ENCODE measurements at regions not wholly inside any gene's neighbourhood (a gene's known extent, or its start where the extent isn't known, plus 50 kb on each side); places are given as distances from the start of the nearest gene placed in this dataset.
"Not testable (repeated sequence)": the region's sequence is repeated elsewhere in the genome, so short reads cannot be mapped to it uniquely, and the experiment has no call there.

DNA sequence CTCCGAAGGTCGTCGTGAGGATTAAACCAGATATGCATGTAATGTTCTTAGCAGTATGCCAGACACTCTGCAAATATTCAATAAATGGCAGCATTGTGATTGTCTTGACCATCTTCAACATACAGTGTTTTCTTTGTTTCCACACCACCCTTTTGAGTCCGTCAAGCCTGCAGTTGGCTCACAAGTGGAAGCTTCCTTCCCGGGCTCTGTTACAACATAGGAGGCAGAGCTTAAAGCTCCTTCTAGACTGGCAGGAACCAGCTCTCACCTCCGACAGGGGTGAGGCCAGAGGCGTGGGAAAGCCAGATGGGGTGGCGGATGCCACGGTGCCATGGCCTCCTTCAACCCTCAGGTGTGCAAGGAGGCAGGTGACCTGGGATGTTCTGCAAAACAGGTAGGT is 138.3 kb downstream of the FOXL1 start:
- no peak for DNase-seq

DNA sequence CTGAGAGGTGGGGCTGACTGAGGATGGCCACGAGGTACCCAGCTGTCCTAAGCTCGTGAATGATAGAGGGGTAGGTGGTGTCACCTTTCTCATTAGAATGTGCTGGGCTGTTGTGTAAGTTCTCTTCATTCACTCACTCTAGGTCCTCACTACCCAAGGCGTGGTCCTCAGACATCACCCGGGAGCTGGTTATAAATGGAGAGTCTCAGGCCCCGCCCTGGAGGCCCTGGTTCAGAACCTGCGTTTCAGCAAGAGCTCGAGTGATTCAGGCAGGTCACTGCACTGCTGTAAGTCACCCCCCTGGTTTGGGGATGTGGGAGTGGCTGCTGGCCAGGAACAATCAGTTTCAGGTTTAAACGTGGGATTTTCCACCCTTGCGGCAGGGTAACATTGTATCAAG is 139.8 kb downstream of the FOXL1 start:
- no peak for DNase-seq

DNA sequence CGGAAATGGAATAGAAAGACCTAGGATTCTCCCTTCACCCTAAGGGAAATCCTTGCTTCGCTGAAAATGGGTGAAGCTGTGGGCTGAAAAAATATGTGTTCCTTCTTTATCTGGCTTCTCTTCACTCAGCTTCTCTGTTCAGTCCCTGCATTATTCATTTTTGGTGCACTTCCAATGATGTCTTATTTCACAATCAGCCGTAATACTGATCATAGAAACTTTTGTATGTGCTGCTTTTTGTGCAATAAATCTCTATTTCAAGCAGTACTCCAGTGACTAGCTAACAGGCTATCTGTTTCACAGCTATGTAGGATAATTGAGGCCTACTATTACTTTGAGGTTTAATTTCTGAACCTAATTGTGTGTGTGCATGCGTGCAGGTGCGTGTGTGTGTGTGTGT is 144.6 kb downstream of the FOXL1 start:
- DNase-seq, result no peak

DNA sequence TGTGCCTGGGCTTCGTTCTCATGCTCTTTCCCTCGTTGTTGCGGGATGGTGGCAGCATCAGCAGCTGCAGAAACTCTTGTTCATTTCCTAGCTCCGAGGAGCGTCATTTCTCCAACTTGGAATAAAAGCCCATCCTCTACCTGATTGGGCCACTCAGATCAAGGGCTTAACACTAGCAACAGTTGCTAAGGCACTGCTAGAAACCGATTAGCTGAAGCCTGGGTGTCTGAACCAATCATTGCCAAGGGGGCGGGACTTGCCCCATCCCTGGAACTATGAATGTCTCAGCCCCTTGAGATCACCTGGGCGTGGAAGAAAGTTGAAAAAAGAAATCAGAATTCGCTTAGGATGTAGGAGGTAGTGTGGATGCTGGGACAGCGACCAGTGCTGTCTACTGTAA is 145.3 kb downstream of the FOXL1 start:
- no peak for DNase-seq

DNA sequence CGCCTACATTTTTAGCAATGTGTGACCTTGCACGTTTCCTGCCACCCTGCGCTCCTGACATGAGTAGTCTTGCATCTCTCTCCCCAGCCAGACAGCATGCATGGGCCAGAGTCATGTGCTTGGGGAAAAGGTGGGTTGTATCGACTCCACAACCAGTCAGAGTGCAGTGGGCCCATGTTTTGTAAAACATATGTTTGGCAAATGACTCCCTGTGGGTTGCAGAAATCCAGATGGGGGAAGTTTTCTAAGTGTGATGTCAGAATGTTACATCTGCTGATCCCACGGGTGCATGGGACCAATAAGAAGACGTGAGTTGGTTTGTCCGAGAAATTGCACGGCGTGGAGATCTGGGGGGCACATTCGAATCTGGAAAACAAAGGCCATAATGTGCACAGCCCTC is 147.1 kb downstream of the FOXL1 start:
- DNase-seq, result no peak

DNA sequence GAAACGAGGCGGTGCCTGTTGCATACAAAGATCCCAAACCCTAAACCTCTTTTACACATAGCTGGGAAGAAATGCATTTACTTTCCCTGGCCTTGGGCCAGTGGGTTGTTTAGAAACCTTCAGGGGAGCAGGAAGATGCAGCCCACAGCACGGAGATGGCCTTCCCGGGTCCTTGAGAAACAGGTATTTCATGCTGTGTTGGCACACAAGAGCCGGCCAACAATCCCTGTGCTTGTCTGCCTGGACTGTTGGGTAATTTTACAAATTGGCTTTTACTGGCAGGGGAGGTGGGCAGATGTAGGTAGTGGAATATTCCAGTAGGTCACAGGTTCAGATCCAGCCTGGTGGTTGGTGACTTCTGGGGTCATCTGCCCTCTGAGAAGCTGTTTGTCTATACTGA is 148.0 kb downstream of the FOXL1 start:
- DNase-seq, result no peak

DNA sequence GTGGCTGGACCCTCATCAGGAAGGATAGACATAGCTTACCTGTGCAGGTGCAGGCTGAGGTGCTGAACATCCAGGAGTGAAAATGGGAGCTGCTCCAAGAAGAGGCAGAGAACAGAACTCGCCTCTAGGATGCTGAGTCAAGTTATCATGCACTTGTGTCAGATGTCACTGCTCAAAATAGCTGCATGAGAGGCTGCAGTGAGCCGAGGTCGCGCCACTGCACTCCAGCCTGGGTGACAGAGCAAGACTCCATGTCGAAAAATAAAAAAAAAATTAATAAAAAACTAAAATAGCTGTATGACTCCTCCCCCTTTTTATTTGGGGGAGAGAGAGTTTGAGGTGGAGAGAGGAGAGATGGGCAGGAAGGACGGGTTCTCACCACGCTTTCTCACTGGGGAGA is 148.8 kb downstream of the FOXL1 start:
- DNase-seq, result no peak

DNA sequence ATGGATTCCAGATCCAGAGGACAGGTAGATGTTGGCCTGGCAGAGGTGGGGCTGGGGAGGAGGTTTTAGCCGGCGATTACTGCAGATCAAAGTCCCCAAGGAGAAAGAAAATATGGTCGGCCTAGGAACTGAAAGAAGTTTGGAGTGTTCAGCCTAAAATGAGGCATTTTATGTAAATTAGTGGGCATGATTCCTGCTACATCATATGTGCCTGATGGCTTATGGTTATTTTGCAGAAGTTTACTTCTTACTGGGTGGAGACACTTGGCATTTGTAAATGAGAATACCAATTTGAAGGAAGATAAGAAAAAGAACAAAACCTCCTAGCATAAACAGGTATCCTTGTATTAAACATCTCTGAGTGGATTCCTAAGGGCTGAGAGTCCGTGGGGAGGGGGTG is 149.3 kb downstream of the FOXL1 start:
- no peak for DNase-seq

DNA sequence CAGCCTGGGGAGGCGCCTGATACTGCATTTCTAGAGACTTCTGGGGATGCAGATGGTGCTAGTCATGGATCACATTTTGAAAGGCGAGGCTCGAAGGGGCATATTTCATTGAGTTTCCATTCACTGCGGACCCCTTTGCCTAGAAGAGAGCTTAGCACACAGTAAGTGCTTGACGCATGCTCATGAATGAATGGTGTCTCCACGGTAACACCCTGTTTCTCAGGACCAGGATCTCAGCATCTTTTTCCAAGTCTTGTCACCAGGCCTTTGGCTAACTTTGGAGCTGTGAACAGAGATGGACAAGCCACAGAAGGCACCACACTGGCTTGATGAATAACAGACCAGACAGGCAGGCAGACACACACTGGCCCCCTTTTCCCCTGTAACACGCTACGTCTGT is 151.3 kb downstream of the FOXL1 start:
- DNase-seq, result no peak

DNA sequence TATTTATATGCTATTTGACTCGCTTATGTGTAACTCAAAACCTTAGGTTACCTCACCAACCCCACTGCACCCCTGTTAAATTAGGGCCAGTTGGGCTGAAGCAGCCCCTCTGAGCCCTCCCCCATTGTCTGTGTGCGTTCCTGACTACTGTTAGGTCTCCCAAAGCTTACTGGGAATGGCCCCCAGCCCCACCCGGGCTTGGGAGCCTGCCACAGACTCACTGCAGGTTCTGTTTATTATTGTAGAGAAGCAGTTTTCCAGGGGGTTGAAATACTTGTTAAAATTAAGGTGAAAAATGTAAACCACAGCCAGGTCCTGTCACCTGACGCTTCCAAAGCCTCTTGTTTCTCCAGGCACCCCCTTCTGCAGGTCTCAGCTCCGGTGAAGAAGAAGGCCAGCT is 151.7 kb downstream of the FOXL1 start:
- DNase-seq, result no peak

DNA sequence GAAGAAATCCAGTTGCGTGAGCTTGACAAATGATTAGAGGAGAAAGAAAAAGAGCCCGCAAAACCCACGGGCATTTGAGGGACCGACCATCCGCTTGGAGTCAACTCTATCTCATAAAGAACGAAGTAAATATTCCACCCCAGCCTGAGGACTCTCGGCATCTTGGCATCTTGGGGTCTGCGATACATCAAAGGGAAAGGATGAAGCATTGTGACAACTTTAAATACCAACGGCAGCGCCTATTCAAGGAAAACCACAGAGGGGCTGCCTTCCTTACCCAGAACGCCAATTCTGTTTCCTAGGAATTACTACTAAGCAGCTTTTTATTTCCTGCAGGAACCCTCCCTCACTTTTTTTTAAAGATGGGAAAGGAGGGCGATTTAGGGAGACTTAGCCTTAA is 152.2 kb downstream of the FOXL1 start:
- DNase-seq, result no peak

DNA sequence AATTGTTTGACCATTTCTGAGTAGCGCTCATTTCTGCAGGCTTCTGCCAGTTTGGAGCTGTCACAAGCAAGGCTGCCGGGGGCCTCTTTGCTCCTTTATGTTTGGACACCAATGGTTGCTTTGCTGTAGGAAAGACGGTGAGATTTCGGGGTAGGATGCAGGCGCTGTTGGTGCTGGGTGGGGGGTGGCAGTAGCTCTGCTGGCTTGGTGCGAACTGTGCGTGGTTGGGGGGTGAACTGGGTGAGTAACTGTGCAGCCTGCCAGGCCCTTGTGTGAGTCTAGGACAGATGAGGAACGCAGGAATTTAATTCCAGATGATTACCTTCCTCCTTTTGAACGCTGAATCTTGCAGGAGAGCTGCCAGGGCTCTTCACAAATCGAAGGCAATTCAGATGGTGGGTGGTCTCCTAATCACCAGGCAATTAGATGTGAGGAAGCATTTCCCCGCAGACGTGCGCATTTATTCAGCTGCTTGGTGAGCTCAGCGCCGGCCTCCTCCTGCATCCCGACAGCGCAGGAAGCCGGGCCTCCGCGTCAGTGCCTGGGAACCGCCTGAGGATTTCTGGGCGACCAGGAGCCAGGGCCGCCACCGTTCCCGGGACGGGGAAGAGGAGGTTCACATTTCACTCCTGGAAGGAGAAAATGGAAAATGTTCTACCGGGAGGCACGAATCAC is 154.4 kb downstream of the FOXL1 start:
- no peak for DNase-seq

DNA sequence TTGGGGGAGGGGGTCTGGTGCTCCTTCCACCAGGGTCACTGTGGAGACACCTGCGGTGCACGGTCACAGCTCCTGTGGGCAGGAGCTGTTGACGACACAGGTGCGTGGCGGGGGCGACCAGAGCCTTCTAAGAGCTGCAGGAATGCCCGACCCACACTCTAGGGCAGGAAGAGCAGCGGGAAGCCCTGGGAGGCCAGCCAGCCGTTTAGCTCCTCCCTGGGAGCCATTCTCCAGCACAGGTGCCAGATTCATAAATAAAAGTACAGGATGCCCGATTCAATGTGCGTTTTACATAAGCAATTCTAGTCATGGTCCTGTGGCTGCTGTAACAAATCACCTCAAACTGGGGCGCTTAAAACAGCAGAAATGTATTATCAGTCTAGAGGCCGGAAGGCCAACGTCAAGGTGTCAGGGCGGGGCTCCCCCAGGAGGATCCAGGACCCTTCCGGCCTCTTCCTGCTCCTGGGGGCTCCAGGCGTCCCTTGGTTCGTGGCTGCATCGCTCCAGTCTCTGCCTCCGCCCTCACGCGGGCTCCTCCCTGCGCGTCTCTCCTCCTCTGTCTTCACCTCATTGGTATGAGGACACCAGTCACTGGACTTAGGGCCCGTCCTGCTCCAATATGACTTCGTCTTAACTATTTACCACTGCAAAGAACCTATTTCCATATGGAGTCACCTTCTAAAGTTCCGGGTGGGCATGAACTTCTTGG is 155.4 kb downstream of the FOXL1 start:
- no peak for DNase-seq

DNA sequence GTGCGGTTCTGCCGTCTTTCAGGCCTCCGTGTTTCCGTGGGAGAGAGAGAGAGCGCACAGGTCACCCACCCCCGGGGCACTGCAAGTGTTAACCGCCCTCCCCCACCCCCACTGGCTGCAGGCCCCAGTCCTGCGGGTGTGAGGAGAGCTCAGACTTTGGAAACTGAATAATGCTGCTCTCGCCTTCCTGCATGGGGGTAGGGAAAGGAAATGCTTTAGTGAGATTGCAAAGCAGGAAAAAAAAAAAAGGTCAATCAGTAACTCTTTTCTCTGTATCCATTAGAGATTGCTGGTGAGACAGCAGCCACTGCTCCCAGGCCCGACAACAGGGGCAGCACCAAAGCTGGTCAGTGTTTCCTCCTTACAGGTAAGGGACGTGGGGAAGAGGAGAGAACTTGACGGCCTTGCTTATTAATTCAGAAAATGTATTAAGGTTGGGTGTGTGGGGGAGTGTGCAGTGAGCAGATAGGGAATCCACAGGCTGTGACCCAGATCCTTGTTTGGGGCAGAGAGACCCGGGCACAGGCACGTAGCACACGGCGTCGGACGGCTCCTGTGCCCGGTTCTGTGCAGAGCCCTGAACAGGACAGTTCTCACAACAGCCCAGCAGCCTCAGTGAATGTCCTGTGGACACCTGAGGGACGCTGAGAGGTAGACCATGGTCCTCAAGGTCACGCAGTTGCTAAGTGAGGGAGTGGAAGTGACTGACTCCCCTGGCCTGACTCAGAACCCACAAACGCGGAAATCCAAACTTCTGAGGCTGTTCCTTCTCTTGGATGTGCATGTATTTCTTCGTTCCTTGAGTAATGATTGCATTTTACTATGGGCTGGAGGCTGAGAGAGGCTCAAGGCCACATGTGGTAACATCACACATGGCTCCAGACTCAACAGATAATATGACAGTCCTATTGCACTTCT is 156.5 kb downstream of the FOXL1 start:
- DNase-seq, result no peak

DNA sequence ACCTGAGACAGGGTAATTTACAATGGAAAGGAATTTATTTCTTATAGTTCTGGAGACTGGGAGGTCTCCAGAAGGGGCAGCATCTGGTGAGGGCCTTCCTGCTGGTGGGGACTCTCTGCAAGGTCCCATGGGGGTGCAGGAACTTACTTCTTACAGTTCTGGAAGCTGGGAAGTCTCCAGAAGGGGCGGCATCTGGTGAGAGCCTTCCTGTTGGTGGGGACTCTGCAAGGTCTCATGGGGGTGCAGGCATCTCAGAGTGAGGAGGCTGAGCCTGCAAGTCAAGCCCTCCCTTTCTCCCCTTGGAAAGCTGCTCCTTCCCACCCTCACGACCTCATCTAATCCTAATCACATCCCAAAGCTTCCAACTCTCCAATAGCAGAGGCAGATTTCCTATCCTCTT is 157.4 kb downstream of the FOXL1 start:
- DNase-seq, result no peak

DNA sequence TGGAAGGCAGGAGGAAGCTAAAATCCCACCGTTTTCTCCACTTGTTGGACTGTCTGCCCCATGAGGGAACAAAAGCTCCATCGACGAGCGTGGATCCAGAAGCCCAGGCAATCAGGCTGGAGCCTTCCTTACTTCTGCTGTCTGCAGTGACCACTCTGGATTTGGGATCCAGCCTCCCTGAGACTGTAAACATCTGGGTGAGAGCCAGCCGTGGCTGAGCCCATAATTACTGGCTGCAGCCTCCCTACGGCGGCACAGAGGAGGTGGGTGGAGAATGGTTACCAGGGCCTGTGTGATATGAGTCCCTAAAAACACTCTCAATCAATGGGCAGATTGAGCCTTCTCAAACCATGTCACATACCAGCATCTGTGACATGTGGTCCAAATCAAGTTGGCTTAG is 158.2 kb downstream of the FOXL1 start:
- no peak for DNase-seq

DNA sequence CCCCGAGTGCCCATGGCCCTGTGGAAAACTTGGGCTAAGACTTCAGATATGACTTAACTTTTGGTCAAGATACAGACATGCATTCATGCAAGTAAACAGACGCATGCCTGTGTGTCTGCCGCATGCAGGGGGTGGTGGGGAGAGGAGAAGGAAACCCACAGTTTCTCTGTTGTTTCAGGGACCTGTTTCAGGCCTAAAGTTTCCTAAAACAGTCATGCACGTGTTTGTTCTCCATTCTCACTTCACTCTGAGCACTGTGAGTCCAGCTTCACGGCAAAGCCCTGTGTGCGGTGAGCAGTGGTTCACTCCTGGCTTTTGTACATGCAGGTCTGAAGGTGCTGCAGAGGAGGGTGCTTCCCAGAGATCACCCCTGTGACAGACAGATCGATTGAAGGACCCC is 158.7 kb downstream of the FOXL1 start:
- no peak for DNase-seq

DNA sequence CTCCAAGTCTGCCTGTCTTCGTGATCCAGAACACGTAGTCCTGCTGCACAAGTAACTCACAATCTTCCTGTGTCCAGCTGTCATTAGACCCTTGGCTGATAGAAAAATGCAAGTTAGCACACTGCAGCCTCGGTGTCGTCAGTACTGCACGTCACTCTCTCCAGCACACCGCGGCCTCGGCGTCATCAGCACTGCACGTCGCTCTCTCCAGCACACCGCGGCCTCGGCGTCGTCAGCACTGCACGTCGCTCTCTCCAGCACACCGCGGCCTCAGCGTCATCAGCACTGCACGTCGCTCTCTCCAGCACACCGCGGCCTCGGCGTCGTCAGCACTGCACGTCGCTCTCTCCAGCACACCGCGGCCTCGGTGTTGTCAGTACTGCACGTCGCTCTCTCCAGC is 160.0 kb downstream of the FOXL1 start:
- DNase-seq, result not testable (repeated sequence)

DNA sequence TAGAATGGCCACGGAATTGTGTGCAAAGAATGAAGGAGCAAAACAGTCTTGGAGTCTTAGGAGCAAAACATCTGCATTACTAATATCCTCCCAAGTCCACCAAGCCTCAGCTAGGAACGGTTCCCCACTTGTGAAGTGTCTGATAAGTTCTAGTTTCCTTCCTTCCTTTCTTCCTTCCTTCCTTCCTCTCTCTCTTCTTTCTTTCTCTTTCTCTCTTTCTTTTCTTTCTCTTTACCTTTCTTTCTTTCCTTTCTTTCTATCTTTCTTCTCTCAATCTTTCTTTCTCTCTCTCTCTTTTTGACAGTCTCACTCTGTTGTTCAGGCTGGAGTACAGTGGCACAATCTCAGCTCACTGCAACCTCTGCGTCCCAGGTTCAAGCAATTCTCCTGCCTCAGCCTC is 160.8 kb downstream of the FOXL1 start:
- DNase-seq, result no peak

DNA sequence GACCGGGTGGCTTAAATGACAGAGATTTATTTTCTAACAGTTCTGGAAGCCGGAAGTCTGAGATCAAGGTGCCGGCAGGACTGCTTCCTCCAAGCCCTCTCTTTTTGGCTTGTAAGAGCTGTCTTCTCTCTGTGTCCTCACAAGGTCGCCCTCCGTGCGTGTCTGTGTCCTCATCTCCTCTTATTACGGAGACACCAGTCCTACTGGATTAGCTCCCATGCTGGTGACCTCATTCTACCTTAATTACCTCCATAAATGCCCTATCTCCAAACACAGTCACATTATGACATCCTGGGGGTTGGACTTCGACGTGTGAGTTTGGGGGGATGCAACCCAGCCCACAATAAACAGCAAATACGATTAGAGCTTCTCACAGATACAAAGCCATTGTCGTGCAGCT is 161.5 kb downstream of the FOXL1 start:
- DNase-seq, result no peak

DNA sequence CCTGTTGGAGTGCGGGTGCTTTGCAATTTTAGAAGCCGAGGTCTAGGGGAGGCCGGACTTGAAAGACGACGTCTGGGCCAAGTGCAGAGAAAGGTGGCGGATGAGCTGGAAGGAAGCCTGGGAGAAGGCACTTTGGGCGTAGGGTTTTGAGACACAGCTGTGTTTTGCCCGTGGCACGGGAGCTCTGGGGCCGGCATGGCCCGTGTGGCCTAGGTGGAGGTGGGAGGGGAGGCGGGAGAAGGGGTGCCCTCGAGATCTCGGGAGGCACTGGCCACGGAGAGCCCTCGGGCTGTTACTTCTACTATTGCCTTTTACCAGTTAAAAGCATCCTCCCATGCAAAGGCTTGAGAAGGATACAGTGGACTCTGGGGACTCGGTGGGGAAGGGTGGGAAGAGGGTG is 161.9 kb downstream of the FOXL1 start:
- DNase-seq, result no peak

DNA sequence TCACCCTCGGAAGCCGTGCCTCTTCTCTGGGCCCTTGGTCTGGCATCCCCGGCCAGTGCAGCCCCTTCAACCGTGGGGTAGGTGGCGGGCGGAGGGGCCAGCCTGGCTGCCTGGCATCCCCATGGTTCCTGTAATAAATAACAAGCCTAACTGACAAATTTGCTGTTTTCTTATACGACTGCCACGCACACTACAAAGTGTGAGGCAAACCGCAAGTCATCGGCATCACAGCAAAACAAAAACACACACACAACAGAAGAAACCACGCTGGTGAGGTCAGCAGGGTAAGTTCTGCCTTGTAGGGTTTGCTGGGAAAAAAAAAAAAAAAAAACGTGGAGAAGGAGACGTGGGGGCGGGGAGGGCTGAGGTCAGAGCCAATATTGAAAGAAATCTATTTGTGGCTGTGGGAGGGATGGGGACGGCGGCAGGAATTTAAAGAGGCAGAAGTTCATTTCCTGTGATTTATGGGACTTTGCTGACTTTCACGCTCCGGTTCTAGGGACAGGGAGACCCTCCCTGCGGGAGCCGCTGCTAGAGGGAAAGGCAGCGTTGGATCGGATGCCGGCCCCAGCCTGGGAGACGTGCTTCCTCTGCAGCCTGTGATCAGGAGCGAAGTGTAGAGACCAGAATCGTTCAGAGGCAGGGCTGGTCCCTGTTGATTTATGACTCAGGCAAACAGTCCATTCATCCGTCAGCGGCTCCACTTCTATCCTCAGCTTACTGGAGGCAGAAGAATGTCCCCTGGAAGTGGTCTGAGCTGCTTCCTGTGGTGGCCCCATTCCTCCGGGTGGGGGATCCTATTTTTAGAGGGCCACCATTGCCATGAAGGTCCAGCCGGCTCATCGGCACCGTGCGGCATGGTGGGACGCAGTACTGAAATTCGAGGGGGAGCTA is 162.8 kb downstream of the FOXL1 start:
- DNase-seq, result peak; percentile 80

Measured in left kidney (tissue), 1 donor.